ENCODE measurements at regions not wholly inside any gene's neighbourhood (a gene's known extent, or its start where the extent isn't known, plus 50 kb on each side); places are given as distances from the start of the nearest gene placed in this dataset.

GRCh38 chr10:33423154-33423529 lies 88.7 kb upstream of the NRP1 start:
- no peaks in the 10 kb centered on the region for H3K9me3 Mint-ChIP-seq
- TF ChIP-seq CTCF (IDR thresholded peaks at IDR 0.05; ENCODE audit: unreplicated experiment in 3 of 3) = no peak
- H3K4me3 Mint-ChIP-seq = no peak overlapping the region
- H3K27me3 Mint-ChIP-seq (ENCODE audit: low read depth) = no peaks in the 10 kb centered on the region
- H3K27ac Mint-ChIP-seq = peak overlapping the region; percentile 70 to 89 (median 78)
- H3K4me1 Mint-ChIP-seq = peaks cover 36% of the 10 kb centered on the region
- no peaks in the 10 kb centered on the region for H3K36me3 Mint-ChIP-seq (ENCODE audit: low read depth)

- H3K27ac Mint-ChIP-seq = peak overlapping the region; percentile 70 to 89 (median 78)
- H3K9me3 Mint-ChIP-seq = no peaks in the 10 kb centered on the region
- peaks cover 36% of the 10 kb centered on the region for H3K4me1 Mint-ChIP-seq
- no peak overlapping the region for H3K4me3 Mint-ChIP-seq
- no peak for TF ChIP-seq CTCF (IDR thresholded peaks at IDR 0.05; ENCODE audit: unreplicated experiment in 3 of 3)
- no peaks in the 10 kb centered on the region for H3K36me3 Mint-ChIP-seq (ENCODE audit: low read depth)
- H3K27me3 Mint-ChIP-seq (ENCODE audit: low read depth) = no peaks in the 10 kb centered on the region
These were observed 88.1 kb upstream of the NRP1 start for GRCh38 chr10:33422471-33423153.

- Mint-ChIP-seq H3K4me1 (peaks cover 36% of the 10 kb centered on the region), H3K36me3 (ENCODE audit: low read depth) (no peaks in the 10 kb centered on the region), H3K27ac (peak overlapping the region; percentile 70 to 89 (median 78)), H3K4me3 (no peak overlapping the region), H3K27me3 (ENCODE audit: low read depth) (no peaks in the 10 kb centered on the region), H3K9me3 (no peaks in the 10 kb centered on the region)
- TF ChIP-seq CTCF (IDR thresholded peaks at IDR 0.05; ENCODE audit: unreplicated experiment in 3 of 3) = no peak
These were observed 87.5 kb upstream of the NRP1 start for GRCh38 chr10:33421789-33422462.

- H3K27me3 Mint-ChIP-seq (ENCODE audit: low read depth) = no peaks in the 10 kb centered on the region
- H3K4me1 Mint-ChIP-seq = peaks cover 36% of the 10 kb centered on the region
- peak overlapping the region in 2 of 3 experiments; percentile 4 to 9 for H3K4me3 Mint-ChIP-seq
- H3K9me3 Mint-ChIP-seq = no peaks in the 10 kb centered on the region
- no peaks in the 10 kb centered on the region for H3K36me3 Mint-ChIP-seq (ENCODE audit: low read depth)
- TF ChIP-seq CTCF (IDR thresholded peaks at IDR 0.05; ENCODE audit: unreplicated experiment in 3 of 3) = no peak
- H3K27ac Mint-ChIP-seq = peak overlapping the region; percentile 51 to 86 (median 81)
These were observed 84.8 kb upstream of the NRP1 start for GRCh38 chr10:33419311-33419710.

DNA sequence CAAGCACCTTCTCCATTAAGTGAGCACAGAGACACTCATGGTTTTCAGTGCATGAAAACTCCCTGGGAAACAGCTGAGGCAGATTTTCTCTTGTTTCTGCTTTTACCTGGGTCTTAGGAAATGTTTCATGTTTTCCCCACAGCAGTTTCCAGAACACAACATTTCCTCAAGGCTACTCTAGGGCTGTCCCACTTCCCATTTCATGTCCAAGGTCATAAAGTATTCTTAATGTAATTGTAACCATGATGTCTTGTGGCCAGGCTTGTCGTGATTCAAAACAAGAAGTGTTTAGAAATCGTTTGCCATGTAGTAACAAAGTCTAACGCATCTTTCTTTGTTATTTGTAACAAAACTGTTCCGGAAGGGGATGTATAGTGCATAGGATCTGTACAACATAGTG lies 83.8 kb upstream of the NRP1 start:
- no peaks in the 10 kb centered on the region for H3K27me3 Mint-ChIP-seq (ENCODE audit: low read depth)
- H3K36me3 Mint-ChIP-seq (ENCODE audit: low read depth) = no peaks in the 10 kb centered on the region
- no peak for TF ChIP-seq CTCF (IDR thresholded peaks at IDR 0.05; ENCODE audit: unreplicated experiment in 3 of 3)
- no peaks in the 10 kb centered on the region for H3K9me3 Mint-ChIP-seq
- H3K4me3 Mint-ChIP-seq = no peak overlapping the region
- H3K4me1 Mint-ChIP-seq = peaks cover 28% of the 10 kb centered on the region
- peak overlapping the region in 1 of 3 experiments; percentile 15 for H3K27ac Mint-ChIP-seq

DNA sequence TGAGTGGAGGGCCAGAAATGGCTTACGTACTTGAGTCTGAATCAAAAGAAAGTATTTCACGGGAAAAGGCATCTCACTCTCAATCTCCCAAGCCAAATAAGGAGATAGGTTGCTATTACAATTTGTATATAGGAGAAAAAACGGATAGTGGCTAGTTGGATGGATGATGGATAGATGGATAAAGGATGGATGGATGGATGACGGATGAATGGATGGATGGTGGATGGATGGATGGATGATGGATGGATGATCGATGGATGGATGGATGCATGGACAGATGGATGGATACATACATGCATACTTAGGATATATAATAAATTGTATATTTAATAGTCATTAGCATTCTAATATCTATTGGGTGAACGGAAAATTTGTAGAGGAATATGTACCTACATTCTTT lies 82.2 kb upstream of the NRP1 start:
- Mint-ChIP-seq H3K9me3 (no peaks in the 10 kb centered on the region), H3K27ac (no peak overlapping the region), H3K4me1 (peaks cover 24% of the 10 kb centered on the region), H3K4me3 (no peak overlapping the region), H3K36me3 (ENCODE audit: low read depth) (no peaks in the 10 kb centered on the region), H3K27me3 (ENCODE audit: low read depth) (no peaks in the 10 kb centered on the region)
- TF ChIP-seq CTCF (IDR thresholded peaks at IDR 0.05; ENCODE audit: unreplicated experiment in 3 of 3) = no peak

All from nephron (organoid).